GM12878 (cell line): ENCODE measurements at regions not wholly inside any gene's neighbourhood (a gene's known extent, or its start where the extent isn't known, plus 50 kb on each side); places are given as distances from the start of the nearest gene placed in this dataset.

Experiments
- ATAC-seq: fragments of 200-7000 bp; cut with Tn5 transposase; 3 replicates; pipeline ENCODE4 v1.9.1; 2020; ENCODE audit warnings: mild to moderate bottlenecking, moderate library complexity
- BruUV-seq: library from RNA; stranded (reverse); fragments of 400-500 nt; replicated peaks from 2 replicates; lab custom pipeline; 2021; lab: Mats Ljungman, UMichigan
- CTCF ChIA-PET: fragments of 300-600 bp; sonication (Branson Sonifier 250); formaldehyde crosslinking; extraction: SDS; loops from one replicate; lab custom pipeline; 2021; ENCODE audit warnings: inconsistent platforms; lab: Yijun Ruan, JAX
- POLR2A ChIA-PET: fragments of 350-600 bp; formaldehyde crosslinking; extraction: SDS; loops from one replicate; lab custom pipeline; 2021; ENCODE audit warnings: inconsistent platforms; lab: Charles Lee
- RAD21 ChIA-PET: fragments of 300-600 bp; sonication (Branson Sonifier 250); formaldehyde crosslinking; loops from one replicate; lab custom pipeline; 2023; ENCODE audit warnings: antibody characterized with exemption; ENCODE audit not compliant: unreplicated experiment; lab: Charles Lee
- SMC1A ChIA-PET: fragments of 300-600 bp; sonication (Branson Sonifier 250); formaldehyde crosslinking; loops from one replicate; lab custom pipeline; 2023; ENCODE audit not compliant: unreplicated experiment, uncharacterized antibody; lab: Charles Lee
- DNase-seq: peaks from one replicate; pipeline ENCODE4 v3.0.0-alpha.2; 2011; ENCODE audit warnings: low read depth, low spot score
- FAIRE-seq: peaks from 3 replicates; lab custom pipeline; 2011; peaks lifted over from hg19 to GRCh38; lab: Jason Lieb, UNC
- H2AFZ ChIP-seq: 2 replicates; pipeline ENCODE4 v1.6.0; 2011; ENCODE audit warnings: low read depth, low read length, control low read depth; ENCODE audit not compliant: control insufficient read depth
- H3K27ac ChIP-seq: 2 replicates; pipeline ENCODE4 v1.5.1; 2011; ENCODE audit warnings: control low read depth; ENCODE audit not compliant: control insufficient read depth, insufficient read depth
- H3K27me3 ChIP-seq, 2 experiments: replicated peaks in 1 of 2; 2 replicates each; pipeline versions ENCODE4 v1.6.0 to v1.6.1; 2011; ENCODE audit warnings: low read length in 1 of 2; ENCODE audit not compliant: control insufficient read depth in 2 of 2, insufficient read depth in 2 of 2
- H3K36me3 ChIP-seq, 2 experiments: 2 replicates each; pipeline ENCODE4 v1.5.1; 2011; ENCODE audit warnings: low read length in 1 of 2; ENCODE audit not compliant: control insufficient read depth in 2 of 2, insufficient read depth in 2 of 2
- H3K4me1 ChIP-seq: 2 replicates; pipeline ENCODE4 v1.6.1; 2011; ENCODE audit warnings: mild to moderate bottlenecking, low read length, moderate library complexity, mixed read lengths; ENCODE audit not compliant: control insufficient read depth, insufficient read depth
- H3K4me2 ChIP-seq: 2 replicates; pipeline ENCODE4 v1.6.0; 2011; ENCODE audit warnings: control low read depth; ENCODE audit not compliant: control insufficient read depth, insufficient read depth
- H3K4me3 ChIP-seq: fragments of 200-600 bp; sonication (generic); 2 replicates; pipeline ENCODE4 v1.5.1; 2016
- H3K79me2 ChIP-seq: 2 replicates; pipeline ENCODE4 v1.6.0; 2011; ENCODE audit warnings: low read length; ENCODE audit not compliant: control insufficient read depth, insufficient read depth
- H3K9ac ChIP-seq: 2 replicates; pipeline ENCODE4 v1.8.0; 2011; ENCODE audit warnings: low read length, control low read depth, mixed read lengths; ENCODE audit not compliant: control insufficient read depth, insufficient read depth
- H3K9me3 ChIP-seq: replicated peaks from 3 replicates; pipeline ENCODE4 v1.5.1; 2011; ENCODE audit warnings: mild to moderate bottlenecking, low read length; ENCODE audit not compliant: control insufficient read depth, insufficient read depth
- H4K20me1 ChIP-seq: 2 replicates; pipeline ENCODE4 v1.6.0; 2011; ENCODE audit not compliant: control insufficient read depth, insufficient read depth
- KAT2A ChIP-seq: conservative IDR thresholded peaks from 2 replicates; pipeline ENCODE4 v1.6.1; 2011; ENCODE audit warnings: low read depth, low read length; ENCODE audit not compliant: control insufficient read depth
- RAD51 ChIP-seq: fragments of 450-650 bp; IDR thresholded peaks from 2 replicates; pipeline ENCODE4 v1.6.1; 2016; ENCODE audit warnings: moderate library complexity, mild to moderate bottlenecking, inconsistent platforms
- RELB ChIP-seq: fragments of 450-650 bp; IDR thresholded peaks from 2 replicates; pipeline ENCODE4 v1.6.1; 2017; ENCODE audit warnings: low read depth, mild to moderate bottlenecking, moderate library complexity
- YBX1 ChIP-seq: fragments of 450-650 bp; IDR thresholded peaks from 2 replicates; pipeline ENCODE4 v1.6.1; 2016; ENCODE audit warnings: antibody characterized with exemption
- ZNF274 ChIP-seq: IDR thresholded peaks from one replicate; pipeline ENCODE4 v1.8.0; 2011; ENCODE audit not compliant: insufficient read length, insufficient read depth
- ZNF384 ChIP-seq: IDR thresholded peaks from 2 replicates; pipeline ENCODE4 v1.6.1; 2012; ENCODE audit warnings: low read depth, mild to moderate bottlenecking, low read length, improper control_type of control experiment, borderline replicate concordance
- WGBS: methylation state at CpG from one replicate; pipeline ENCODE4 v1.1.6; 2016; ENCODE audit warnings: low lambda C conversion rate; ENCODE audit not compliant: insufficient replicate concordance, insufficient coverage; ENCODE audit errors: missing lambda C conversion rate; 5-methylcytosine and 5-hydroxymethylcytosine counted together
- in situ Hi-C: fragments of 300-500 bp; cut with MboI; formaldehyde crosslinking; loops from 9 replicates; pipeline ENCODE4 v1.14.3; 2018; ENCODE audit warnings: mixed read lengths
- intact Hi-C: fragments of 100-400 bp; cut with micrococcal nuclease; formaldehyde crosslinking; loops from one replicate; pipeline ENCODE4 v1.14.2; 2022; ENCODE audit not compliant: unreplicated experiment
- TF ChIP-seq, protein P1 (sequence below): fragments of 450-650 bp; formaldehyde crosslinking; IDR thresholded peaks from 2 replicates; pipeline ENCODE4 v1.4.0; 2020; ENCODE audit warnings: mild to moderate bottlenecking, moderate library complexity
- TF ChIP-seq, protein P2 (sequence below): IDR thresholded peaks from 2 replicates; pipeline ENCODE4 v1.6.1; 2012; ENCODE audit warnings: low read depth, low read length, improper control_type of control experiment
- TF ChIP-seq, protein P3 (sequence below): fragments of 450-650 bp; IDR thresholded peaks from 2 replicates; pipeline ENCODE4 v1.6.1; 2014; ENCODE audit warnings: mild to moderate bottlenecking

- POLR2A ChIA-PET: no interaction called here
- CTCF ChIA-PET: interaction anchor here (1.3 kb wide), 1 partner anchor 97 kb away, joined by 3 read pairs; no protein-coding TSS in a partner anchor
- H2AFZ ChIP-seq: no peak overlapping the region
- no peak overlapping the region for H3K4me2 ChIP-seq
- H3K4me1 ChIP-seq: no peaks in the 10 kb centered on the region
- H3K9ac ChIP-seq: no peak overlapping the region
- in situ Hi-C loops (no loop called here), intact Hi-C loops (no loop called here)
- FAIRE-seq (no peak), ATAC-seq (no peak), DNase-seq (no peak)
- 52% methylated on average over 5 of the region's 5 CpGs for WGBS
- no peaks in the 10 kb centered on the region for H3K36me3 ChIP-seq
- RAD21 ChIA-PET: no interaction called here
- no peaks in the 10 kb centered on the region for H4K20me1 ChIP-seq
- H3K4me3 ChIP-seq: no peak overlapping the region
- no peak overlapping the region for H3K27ac ChIP-seq
- no TSS peak for BruUV-seq
- TF ChIP-seq ZNF274 (no peak), RAD51 (no peak), KAT2A (no peak), ZNF384 (no peak), RELB (no peak), YBX1 (no peak)
- TF ChIP-seq, protein P1, sequence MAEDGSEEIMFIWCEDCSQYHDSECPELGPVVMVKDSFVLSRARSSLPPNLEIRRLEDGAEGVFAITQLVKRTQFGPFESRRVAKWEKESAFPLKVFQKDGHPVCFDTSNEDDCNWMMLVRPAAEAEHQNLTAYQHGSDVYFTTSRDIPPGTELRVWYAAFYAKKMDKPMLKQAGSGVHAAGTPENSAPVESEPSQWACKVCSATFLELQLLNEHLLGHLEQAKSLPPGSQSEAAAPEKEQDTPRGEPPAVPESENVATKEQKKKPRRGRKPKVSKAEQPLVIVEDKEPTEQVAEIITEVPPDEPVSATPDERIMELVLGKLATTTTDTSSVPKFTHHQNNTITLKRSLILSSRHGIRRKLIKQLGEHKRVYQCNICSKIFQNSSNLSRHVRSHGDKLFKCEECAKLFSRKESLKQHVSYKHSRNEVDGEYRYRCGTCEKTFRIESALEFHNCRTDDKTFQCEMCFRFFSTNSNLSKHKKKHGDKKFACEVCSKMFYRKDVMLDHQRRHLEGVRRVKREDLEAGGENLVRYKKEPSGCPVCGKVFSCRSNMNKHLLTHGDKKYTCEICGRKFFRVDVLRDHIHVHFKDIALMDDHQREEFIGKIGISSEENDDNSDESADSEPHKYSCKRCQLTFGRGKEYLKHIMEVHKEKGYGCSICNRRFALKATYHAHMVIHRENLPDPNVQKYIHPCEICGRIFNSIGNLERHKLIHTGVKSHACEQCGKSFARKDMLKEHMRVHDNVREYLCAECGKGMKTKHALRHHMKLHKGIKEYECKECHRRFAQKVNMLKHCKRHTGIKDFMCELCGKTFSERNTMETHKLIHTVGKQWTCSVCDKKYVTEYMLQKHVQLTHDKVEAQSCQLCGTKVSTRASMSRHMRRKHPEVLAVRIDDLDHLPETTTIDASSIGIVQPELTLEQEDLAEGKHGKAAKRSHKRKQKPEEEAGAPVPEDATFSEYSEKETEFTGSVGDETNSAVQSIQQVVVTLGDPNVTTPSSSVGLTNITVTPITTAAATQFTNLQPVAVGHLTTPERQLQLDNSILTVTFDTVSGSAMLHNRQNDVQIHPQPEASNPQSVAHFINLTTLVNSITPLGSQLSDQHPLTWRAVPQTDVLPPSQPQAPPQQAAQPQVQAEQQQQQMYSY (CRISPR knock-in tag): no peak
- TF ChIP-seq, protein P2, sequence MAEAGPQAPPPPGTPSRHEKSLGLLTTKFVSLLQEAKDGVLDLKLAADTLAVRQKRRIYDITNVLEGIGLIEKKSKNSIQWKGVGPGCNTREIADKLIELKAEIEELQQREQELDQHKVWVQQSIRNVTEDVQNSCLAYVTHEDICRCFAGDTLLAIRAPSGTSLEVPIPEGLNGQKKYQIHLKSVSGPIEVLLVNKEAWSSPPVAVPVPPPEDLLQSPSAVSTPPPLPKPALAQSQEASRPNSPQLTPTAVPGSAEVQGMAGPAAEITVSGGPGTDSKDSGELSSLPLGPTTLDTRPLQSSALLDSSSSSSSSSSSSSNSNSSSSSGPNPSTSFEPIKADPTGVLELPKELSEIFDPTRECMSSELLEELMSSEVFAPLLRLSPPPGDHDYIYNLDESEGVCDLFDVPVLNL: no peak
- TF ChIP-seq, protein P3, sequence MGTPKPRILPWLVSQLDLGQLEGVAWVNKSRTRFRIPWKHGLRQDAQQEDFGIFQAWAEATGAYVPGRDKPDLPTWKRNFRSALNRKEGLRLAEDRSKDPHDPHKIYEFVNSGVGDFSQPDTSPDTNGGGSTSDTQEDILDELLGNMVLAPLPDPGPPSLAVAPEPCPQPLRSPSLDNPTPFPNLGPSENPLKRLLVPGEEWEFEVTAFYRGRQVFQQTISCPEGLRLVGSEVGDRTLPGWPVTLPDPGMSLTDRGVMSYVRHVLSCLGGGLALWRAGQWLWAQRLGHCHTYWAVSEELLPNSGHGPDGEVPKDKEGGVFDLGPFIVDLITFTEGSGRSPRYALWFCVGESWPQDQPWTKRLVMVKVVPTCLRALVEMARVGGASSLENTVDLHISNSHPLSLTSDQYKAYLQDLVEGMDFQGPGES: no peak
- SMC1A ChIA-PET: interaction anchor here (1.1 to 1.2 kb wide), 3 partner anchors 8 to 145 kb away, joined by 3 read pairs; no protein-coding TSS in a partner anchor
- no peaks in the 10 kb centered on the region for H3K79me2 ChIP-seq
- no peaks in the 10 kb centered on the region for H3K9me3 ChIP-seq
- H3K27me3 ChIP-seq: no peaks in the 10 kb centered on the region; a peak in 1 of 4 replicates
Observed at GRCh38 chr3:42345811-42346210, 64.6 kb downstream of the LYZL4 start.
